ENCODE measurements at regions not wholly inside any gene's neighbourhood (a gene's known extent, or its start where the extent isn't known, plus 50 kb on each side); places are given as distances from the start of the nearest gene placed in this dataset.

- no peak for TF ChIP-seq CTCF (IDR thresholded peaks at IDR 0.05; ENCODE audit: low read depth, low read length)
- no peak for TF ChIP-seq EZH2phosphoT487 (IDR thresholded peaks at IDR 0.05; ENCODE audit: low read depth)
Measured at GRCh38 chr11:87849216-87849615, 326.0 kb downstream of the RAB38 start.
